Right atrium auricular region (tissue), 2 donors: ENCODE measurements at regions not wholly inside any gene's neighbourhood (a gene's known extent, or its start where the extent isn't known, plus 50 kb on each side); places are given as distances from the start of the nearest gene placed in this dataset.

Experiments
- DNase-seq: peaks from one replicate; pipeline ENCODE4 v3.0.0-alpha.2; 2019; ENCODE audit warnings: low spot score
- H3K27ac ChIP-seq, 2 donors: fragments of 200-600 bp; sonication (generic); 1 replicate in 1 of 2; 2 replicates in 1 of 2; pipeline ENCODE4 v1.5.1; 2016 to 2019
- H3K27me3 ChIP-seq, 2 donors: fragments of 200-600 bp; sonication (generic); one replicate each; pipeline versions ENCODE4 v1.5.1 to v1.6.0; 2017 to 2019
- H3K36me3 ChIP-seq: fragments of 200-600 bp; sonication (generic); one replicate; pipeline ENCODE4 v1.5.1; 2016
- H3K4me1 ChIP-seq, 2 donors: fragments of 200-600 bp; sonication (generic); one replicate each; pipeline versions ENCODE4 v1.5.1 to v1.6.0; 2017 to 2019
- H3K4me3 ChIP-seq, 2 donors: fragments of 200-600 bp; sonication (generic); 1 replicate in 1 of 2; 2 replicates in 1 of 2; pipeline ENCODE4 v1.5.1; 2017 to 2019; ENCODE audit warnings: mild to moderate bottlenecking in 1 of 2, moderate library complexity in 1 of 2
- H3K9me3 ChIP-seq, 2 donors: fragments of 200-600 bp; sonication (generic); one replicate each; pipeline ENCODE4 v1.5.1; 2019
- CTCF ChIP-seq, 2 donors: fragments of 200-600 bp; sonication (generic); IDR thresholded peaks; one replicate each; pipeline ENCODE4 v1.5.1; 2019; ENCODE audit warnings: antibody characterized with exemption in 2 of 2

DNA sequence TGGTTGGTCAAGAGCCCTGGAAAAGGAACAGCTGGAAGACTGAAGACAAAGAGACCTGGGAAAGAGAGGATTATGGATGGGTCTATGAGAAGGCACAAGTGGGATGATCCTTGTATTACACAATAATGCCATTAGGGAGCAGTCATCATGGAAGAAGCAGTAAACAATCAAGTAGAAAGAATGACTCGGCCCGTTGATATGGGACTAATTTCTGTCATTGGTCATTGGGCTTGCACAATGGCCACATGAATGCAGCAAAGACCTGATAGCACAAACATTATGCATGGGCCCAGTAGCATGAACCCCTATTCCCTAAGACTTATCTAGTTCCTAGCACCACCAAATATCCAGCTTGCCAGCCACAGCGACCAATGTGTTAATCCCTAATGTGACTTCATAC, 390.3 kb upstream of the ZNF507 start:
- no peaks in the 10 kb centered on the region for H3K36me3 ChIP-seq
- no peak overlapping the region for H3K27ac ChIP-seq
- no peaks in the 10 kb centered on the region for H3K4me1 ChIP-seq
- no peaks in the 10 kb centered on the region for H3K9me3 ChIP-seq
- TF ChIP-seq CTCF (IDR thresholded peaks at IDR 0.05) = no peak
- no peak for DNase-seq
- H3K4me3 ChIP-seq = no peak overlapping the region
- H3K27me3 ChIP-seq = no peaks in the 10 kb centered on the region

GRCh38 chr19:31955884-31956283, 389.5 kb upstream of the ZNF507 start:
- no peaks in the 10 kb centered on the region for H3K27me3 ChIP-seq
- H3K36me3 ChIP-seq = no peaks in the 10 kb centered on the region
- DNase-seq = no peak
- TF ChIP-seq CTCF (IDR thresholded peaks at IDR 0.05) = no peak
- H3K9me3 ChIP-seq = no peaks in the 10 kb centered on the region
- H3K27ac ChIP-seq = no peak overlapping the region
- H3K4me1 ChIP-seq = no peaks in the 10 kb centered on the region
- H3K4me3 ChIP-seq = no peak overlapping the region

DNA sequence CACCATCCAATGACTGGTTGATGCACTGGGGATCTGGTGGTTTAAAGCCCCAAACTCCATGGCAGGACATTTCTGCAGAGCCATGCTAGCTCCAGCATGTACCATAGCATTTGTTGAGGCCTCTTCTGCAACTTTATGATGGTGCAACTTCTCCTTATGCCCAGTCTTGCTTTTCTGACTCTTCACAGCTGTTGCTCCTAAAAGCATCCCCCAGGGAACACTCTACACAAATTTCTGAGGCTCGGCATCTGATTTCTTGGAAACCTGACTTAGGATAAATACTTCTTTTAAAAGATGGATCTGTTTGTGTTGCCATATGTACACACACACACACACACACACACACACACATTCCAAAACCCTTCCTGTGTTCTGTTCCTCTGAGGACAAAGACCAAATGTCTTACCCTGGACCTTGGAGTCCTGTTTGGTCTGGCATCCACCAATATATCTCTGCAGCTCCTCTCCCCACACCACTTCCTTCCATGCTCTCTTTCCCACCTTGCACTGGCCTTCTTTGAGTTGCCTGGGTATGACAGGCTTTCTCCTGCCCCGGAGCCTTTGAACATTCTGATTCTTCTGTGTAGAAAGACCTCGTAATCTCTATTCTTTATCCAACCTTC, 388.5 kb upstream of the ZNF507 start:
- no peaks in the 10 kb centered on the region for H3K9me3 ChIP-seq
- TF ChIP-seq CTCF (IDR thresholded peaks at IDR 0.05) = no peak
- no peaks in the 10 kb centered on the region for H3K27me3 ChIP-seq
- no peak overlapping the region for H3K4me3 ChIP-seq
- H3K36me3 ChIP-seq = no peaks in the 10 kb centered on the region
- no peaks in the 10 kb centered on the region for H3K4me1 ChIP-seq
- no peak for DNase-seq
- H3K27ac ChIP-seq = no peak overlapping the region

DNA sequence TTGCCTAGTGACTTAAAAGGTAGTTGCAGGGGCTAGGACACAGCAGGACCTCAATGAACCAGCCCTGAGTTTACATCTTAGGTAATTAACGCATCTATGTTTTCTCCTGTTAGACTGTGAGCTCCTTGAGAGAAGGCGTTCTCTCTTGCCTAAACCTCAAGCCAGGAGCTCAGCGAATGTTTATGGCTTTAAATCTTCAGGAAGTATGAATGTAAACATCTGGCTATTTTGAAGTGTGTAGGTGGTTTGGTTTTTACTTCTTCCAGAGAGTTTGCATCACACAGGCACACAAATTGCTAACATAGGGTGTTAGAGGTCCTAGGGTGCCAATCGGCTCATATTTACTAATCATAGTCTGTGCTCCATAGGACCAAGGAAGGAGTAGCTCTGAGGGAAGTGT, 387.7 kb upstream of the ZNF507 start:
- Histone ChIP-seq H3K9me3 (no peaks in the 10 kb centered on the region), H3K4me1 (no peaks in the 10 kb centered on the region), H3K27ac (no peak overlapping the region), H3K27me3 (no peaks in the 10 kb centered on the region), H3K4me3 (no peak overlapping the region), H3K36me3 (no peaks in the 10 kb centered on the region)
- no peak for DNase-seq
- TF ChIP-seq CTCF (IDR thresholded peaks at IDR 0.05) = no peak

DNA sequence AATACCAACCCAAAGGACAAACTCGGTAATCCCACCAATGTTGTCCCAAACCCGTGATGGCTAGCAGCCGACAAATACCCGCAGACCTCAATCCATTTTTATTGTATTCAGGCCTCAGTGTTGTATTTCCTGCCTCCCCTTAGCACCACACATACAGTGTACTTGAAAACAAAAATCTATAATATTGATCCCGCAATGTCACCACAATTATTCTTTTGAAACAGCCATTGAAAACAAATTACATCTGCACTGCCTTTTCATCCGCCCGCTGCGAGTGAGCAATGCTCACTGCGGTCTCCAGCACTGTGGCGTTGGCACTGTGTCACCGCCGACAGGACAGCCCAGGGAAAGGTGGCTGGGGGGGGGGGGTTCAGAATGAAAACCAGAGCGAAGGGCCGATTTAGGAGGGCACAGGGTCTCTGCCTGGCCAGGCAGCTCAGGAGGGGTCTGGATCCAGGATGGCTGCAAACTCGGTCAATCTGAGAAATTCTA, 385.8 kb upstream of the ZNF507 start:
- TF ChIP-seq CTCF (IDR thresholded peaks at IDR 0.05) = no peak
- no peak for DNase-seq
- Histone ChIP-seq H3K27me3 (no peaks in the 10 kb centered on the region), H3K9me3 (no peaks in the 10 kb centered on the region), H3K4me1 (no peaks in the 10 kb centered on the region), H3K4me3 (no peak overlapping the region), H3K27ac (no peak overlapping the region), H3K36me3 (no peaks in the 10 kb centered on the region)

GRCh38 chr19:31960474-31960873, 384.9 kb upstream of the ZNF507 start:
- Histone ChIP-seq H3K27me3 (no peaks in the 10 kb centered on the region), H3K4me3 (no peak overlapping the region), H3K9me3 (no peaks in the 10 kb centered on the region), H3K36me3 (no peaks in the 10 kb centered on the region), H3K27ac (no peak overlapping the region), H3K4me1 (no peaks in the 10 kb centered on the region)
- no peak for DNase-seq
- TF ChIP-seq CTCF (IDR thresholded peaks at IDR 0.05) = no peak
